ENCODE measurements at regions not wholly inside any gene's neighbourhood (a gene's known extent, or its start where the extent isn't known, plus 50 kb on each side); places are given as distances from the start of the nearest gene placed in this dataset.

DNA sequence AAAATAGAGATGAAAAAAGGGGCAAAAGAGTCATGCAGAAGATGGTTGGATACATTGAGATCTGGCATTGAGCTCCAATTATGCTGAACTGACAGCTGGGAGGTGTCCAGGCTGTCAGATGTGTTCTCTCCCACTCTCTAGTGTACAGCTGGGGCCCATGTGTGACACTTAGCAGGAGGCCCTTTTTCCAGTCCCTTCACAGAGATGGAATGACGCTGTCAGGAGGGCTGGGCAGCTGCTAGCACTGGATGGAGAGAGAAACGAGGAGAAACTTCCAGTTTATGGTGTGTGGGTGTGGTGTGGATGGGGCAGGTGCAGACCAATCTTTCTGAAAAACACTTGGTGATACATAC is 437.7 kb upstream of the HS6ST1 start:
- H3K4me3 ChIP-seq (ENCODE audit: low read depth, low read length) = no peak overlapping the region
- DNase-seq (ENCODE audit: extremely low spot score) = no peak
- no peaks in the 10 kb centered on the region for H3K4me1 ChIP-seq (ENCODE audit: insufficient read depth)
- no peaks in the 10 kb centered on the region for H3K36me3 ChIP-seq (ENCODE audit: insufficient read depth)
- 35% methylated on average over 2 of the region's 2 CpGs for WGBS
- no peak overlapping the region for H3K27ac ChIP-seq (ENCODE audit: low read depth)

DNA sequence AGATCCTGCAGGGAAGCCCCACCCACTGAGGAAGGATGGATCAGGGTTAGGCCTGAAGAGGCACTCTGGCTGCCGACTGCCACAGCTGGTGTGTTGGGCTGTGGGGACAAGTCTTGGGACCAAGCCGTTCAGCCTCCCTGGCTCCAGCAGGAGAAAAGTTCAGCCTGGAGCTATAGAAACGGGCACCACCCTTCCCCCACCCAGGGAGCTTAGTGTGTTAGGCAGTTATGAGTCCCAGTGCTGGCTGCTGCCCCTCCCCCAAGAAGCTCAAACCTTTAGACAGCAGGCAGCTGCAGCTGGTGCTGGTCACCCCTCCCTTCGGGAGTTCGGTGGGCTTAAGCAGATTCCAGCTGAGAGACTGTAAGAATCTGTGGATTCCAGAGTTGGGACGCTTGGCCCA is 447.1 kb upstream of the HS6ST1 start:
- no peak overlapping the region for H3K27ac ChIP-seq (ENCODE audit: low read depth)
- DNase-seq (ENCODE audit: extremely low spot score) = no peak
- 40% methylated on average over 6 of the region's 6 CpGs for WGBS
- no peak overlapping the region for H3K4me3 ChIP-seq (ENCODE audit: low read depth, low read length)
- H3K36me3 ChIP-seq (ENCODE audit: insufficient read depth) = no peaks in the 10 kb centered on the region
- no peaks in the 10 kb centered on the region for H3K4me1 ChIP-seq (ENCODE audit: insufficient read depth)

DNA sequence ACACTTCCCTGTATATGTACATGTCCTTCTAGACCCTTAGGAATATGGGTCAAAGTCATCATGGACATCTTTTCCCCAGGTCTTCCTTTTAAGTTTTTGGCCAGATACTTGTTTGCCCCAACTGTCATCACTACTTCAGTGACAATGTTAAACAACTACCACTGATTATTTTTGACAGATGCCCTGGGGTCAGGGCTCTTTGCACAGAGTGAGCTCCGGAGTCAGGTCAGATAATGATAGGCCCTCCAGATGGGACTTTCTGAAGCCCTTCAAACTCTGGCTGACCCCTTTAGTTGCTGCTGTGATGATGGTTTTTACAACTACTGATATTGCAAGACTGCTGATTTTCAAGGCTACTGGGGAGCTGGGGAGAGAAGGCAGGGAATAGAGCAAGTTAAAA is 449.4 kb upstream of the HS6ST1 start:
- Histone ChIP-seq H3K36me3 (ENCODE audit: insufficient read depth) (no peaks in the 10 kb centered on the region), H3K27ac (ENCODE audit: low read depth) (no peak overlapping the region), H3K4me1 (ENCODE audit: insufficient read depth) (no peaks in the 10 kb centered on the region), H3K4me3 (ENCODE audit: low read depth, low read length) (no peak overlapping the region)
- whole genome bisulfite sequencing = 63% methylated on average over 1 of the region's 1 CpG
- DNase-seq (ENCODE audit: extremely low spot score) = no peak

DNA sequence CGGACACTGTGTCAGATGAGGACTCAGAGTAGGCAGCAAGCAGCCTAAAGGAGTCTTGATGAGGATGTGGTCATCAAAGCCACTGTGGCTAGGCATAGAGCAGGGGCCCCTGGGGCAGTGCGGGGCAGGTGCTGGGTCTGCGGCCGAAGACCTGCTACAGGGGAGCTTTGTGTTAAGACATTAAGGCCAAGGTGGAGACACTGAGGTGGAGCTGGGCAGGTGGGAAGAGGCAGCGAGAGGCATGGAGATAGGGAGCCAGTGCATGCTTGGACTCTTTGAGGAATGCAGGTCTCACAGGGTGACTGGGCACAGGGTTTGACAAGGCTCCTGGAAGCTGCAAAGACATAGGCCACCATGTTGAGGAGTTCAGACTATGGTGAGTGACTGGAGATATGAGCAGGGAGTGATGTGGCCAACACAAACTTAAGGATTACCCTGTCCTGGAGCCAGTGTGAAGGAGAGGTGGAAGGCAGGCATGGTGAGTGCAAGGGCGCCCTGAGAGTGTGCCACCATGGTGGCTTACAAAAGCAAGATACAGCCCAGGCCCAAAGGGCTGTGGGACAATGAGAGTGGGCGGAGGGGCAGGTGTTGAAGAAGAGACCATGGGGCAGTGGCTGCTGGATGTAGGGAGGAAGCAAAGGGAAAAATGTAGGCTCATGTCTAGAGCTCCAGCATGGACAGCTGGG is 450.9 kb upstream of the HS6ST1 start:
- H3K4me1 ChIP-seq (ENCODE audit: insufficient read depth) = no peaks in the 10 kb centered on the region
- H3K4me3 ChIP-seq (ENCODE audit: low read depth, low read length) = no peak overlapping the region
- H3K27ac ChIP-seq (ENCODE audit: low read depth) = no peak overlapping the region
- DNase-seq (ENCODE audit: extremely low spot score) = no peak
- 92% methylated on average over 7 of the region's 7 CpGs for WGBS
- H3K36me3 ChIP-seq (ENCODE audit: insufficient read depth) = no peaks in the 10 kb centered on the region

DNA sequence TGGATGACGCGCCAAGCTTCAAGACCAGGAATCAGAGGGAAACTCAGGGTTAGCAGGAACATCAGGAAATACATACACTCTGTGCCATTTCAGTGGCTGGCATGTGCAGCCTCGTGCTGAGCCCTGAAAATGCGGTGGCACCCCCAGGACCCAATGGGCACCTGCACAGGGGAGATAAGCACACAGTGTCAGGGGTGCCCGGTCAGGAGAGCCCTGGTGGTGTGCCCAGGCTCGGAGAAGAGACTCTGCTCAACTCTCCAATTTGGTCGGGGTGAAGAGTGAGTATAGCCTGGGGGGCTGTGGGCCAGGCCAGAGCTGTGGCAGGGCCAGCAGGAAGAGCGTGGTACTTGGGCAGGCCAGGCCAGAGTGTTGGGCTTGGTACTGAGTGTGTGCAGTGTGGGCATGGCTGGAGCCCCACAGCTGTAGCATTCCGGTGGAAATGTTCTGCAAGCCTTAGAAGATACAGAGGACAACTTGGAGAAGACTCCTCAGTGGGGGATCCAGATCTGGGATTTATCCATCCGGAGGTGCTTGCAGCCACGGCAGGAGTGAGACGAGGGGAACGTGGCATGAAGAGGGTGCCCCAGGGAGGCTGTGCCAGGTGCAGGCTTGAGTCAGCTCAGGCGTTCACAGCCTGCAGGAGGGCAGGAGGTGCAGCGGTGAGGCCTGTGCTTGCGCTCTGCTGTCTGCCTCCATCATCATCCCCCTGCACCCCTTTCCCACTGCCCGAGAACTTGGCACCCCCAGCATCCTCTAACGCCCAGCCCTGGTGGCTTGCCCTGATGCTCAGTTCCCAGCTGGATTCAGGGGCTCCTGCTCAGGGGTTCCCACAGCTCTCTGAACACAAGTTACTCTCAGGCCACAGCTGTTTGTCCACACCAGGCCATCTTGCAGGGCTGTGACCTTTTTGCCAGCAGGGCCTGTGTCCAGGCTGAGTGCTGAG is 451.7 kb upstream of the HS6ST1 start:
- WGBS = 95% methylated on average over 18 of the region's 18 CpGs
- Histone ChIP-seq H3K4me3 (ENCODE audit: low read depth, low read length) (no peak overlapping the region), H3K36me3 (ENCODE audit: insufficient read depth) (no peaks in the 10 kb centered on the region), H3K4me1 (ENCODE audit: insufficient read depth) (no peaks in the 10 kb centered on the region), H3K27ac (ENCODE audit: low read depth) (no peak overlapping the region)
- no peak for DNase-seq (ENCODE audit: extremely low spot score)

DNA sequence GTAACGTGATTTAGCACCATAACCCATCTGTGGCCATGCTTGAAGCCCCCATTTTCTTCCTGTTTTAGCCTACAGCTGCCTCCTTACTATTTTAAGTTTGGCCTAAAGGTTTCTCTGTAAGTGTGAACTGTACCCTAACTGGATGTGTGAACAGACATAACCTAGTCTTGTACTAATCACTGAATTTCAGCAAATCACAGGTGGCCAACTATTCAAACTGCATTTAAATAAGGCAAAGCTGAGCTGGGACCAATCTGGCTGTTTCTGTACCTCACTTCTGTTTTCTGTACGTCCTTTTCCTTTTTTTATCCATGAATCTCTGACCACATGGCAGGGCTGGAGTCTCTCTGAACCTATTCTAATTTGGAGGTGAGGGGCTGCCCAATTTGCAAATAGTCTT is 452.7 kb upstream of the HS6ST1 start:
- Histone ChIP-seq H3K4me3 (ENCODE audit: low read depth, low read length) (no peak overlapping the region), H3K27ac (ENCODE audit: low read depth) (no peak overlapping the region), H3K4me1 (ENCODE audit: insufficient read depth) (no peaks in the 10 kb centered on the region), H3K36me3 (ENCODE audit: insufficient read depth) (no peaks in the 10 kb centered on the region)
- WGBS = 89% methylated on average over 2 of the region's 2 CpGs
- no peak for DNase-seq (ENCODE audit: extremely low spot score)

DNA sequence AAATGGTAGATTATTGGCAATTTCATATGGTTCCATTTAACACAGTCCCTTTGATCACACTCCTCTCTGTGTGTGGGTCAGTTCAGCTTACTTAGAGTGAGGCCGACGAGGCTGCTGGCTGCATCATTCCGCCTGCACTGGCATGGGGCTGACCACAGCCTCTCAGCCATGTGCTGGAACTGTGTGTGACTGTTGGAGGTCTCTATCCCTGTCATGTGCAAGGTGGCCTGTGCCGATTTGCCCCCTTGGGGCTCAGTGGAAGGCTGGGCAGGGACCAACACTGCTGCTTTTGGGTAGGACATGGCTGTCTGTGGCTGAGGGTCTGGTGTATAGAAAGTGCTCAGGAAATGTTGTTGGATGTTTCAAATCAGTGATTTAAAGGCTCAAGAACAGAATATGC is 454.0 kb upstream of the HS6ST1 start:
- WGBS = 86% methylated on average over 4 of the region's 4 CpGs
- no peak overlapping the region for H3K4me3 ChIP-seq (ENCODE audit: low read depth, low read length)
- no peak for DNase-seq (ENCODE audit: extremely low spot score)
- H3K27ac ChIP-seq (ENCODE audit: low read depth) = no peak overlapping the region
- no peaks in the 10 kb centered on the region for H3K36me3 ChIP-seq (ENCODE audit: insufficient read depth)
- H3K4me1 ChIP-seq (ENCODE audit: insufficient read depth) = no peaks in the 10 kb centered on the region

DNA sequence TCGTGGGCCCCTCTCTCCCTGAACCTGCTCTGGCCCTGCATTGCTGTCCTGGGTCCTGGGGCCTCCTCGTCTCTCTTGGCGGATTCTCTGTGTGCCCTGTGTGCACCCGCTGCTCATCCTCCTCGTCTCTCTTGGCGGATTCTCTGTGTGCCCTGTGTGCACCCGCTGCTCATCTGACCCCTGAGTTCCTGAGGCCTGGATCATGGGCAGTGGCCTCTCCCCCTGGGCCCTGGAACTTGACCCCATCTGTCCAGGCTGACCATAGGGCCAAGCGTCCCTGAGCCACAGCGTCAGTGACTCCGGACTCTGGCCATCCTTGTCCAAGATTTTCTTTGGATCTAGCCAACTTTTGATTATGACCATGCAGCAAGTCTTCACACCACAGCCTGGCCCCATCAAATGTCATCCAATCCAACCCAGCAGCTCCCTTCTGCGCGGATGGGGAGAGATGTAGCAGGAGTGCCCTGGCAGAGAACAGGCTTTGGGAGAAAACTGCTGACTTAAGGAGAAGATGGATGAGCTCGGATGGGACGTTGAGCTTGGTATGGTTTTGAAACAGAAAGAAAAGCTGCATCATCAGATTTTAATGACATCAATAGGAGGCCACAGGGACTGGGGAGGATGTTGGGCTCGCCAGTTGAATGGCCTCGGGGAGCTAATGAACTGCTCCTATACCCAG is 455.1 kb upstream of the HS6ST1 start:
- H3K4me3 ChIP-seq (ENCODE audit: low read depth, low read length) = no peak overlapping the region
- no peak for DNase-seq (ENCODE audit: extremely low spot score)
- 88% methylated on average over 16 of the region's 16 CpGs for WGBS
- no peak overlapping the region for H3K27ac ChIP-seq (ENCODE audit: low read depth)
- H3K36me3 ChIP-seq (ENCODE audit: insufficient read depth) = no peaks in the 10 kb centered on the region
- H3K4me1 ChIP-seq (ENCODE audit: insufficient read depth) = no peaks in the 10 kb centered on the region

DNA sequence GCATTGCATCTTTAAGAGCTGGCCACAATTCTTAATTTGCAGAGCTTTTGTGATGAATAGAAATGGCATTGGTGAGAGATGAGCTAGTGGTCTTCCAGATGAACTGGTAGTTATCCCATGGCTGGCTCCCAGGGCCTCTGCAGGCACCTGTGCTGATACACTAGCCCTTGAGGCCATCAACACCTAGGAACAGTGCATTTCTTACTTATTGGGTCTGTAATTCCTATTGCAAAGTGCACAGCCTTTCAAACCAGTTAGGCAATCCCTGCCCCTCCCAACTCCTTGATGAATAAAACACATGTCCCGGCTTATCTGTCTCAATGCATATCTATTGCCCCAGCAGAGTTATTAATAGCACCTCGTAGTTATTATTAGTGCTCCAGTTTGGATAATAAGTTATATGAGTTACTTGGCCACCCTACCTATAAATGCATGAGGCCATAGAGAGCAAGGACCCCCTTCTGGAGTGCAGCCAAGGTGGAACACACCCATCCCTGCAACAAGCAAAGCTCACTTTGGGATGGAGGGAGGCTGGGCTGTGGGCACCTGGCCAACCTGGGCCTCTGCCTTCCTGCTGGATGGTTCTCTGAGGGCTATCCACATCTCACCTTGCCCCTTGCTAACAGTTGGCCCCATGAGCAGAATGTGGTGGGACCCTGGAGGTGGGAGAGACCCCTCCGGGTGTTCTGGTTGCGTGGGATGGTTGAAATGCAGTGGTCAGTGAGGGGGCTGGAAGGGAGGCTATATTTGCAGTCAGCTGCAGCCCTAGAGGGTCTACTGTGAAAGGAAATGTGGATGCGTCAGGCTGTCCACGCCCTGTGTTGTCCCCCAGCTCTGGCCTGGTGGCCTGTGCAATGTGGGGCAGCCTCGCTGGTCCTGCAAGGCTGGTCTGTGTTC is 455.9 kb upstream of the HS6ST1 start:
- DNase-seq (ENCODE audit: extremely low spot score) = no peak
- WGBS = 78% methylated on average over 7 of the region's 7 CpGs
- Histone ChIP-seq H3K27ac (ENCODE audit: low read depth) (no peak overlapping the region), H3K4me1 (ENCODE audit: insufficient read depth) (no peaks in the 10 kb centered on the region), H3K4me3 (ENCODE audit: low read depth, low read length) (no peak overlapping the region), H3K36me3 (ENCODE audit: insufficient read depth) (no peaks in the 10 kb centered on the region)

DNA sequence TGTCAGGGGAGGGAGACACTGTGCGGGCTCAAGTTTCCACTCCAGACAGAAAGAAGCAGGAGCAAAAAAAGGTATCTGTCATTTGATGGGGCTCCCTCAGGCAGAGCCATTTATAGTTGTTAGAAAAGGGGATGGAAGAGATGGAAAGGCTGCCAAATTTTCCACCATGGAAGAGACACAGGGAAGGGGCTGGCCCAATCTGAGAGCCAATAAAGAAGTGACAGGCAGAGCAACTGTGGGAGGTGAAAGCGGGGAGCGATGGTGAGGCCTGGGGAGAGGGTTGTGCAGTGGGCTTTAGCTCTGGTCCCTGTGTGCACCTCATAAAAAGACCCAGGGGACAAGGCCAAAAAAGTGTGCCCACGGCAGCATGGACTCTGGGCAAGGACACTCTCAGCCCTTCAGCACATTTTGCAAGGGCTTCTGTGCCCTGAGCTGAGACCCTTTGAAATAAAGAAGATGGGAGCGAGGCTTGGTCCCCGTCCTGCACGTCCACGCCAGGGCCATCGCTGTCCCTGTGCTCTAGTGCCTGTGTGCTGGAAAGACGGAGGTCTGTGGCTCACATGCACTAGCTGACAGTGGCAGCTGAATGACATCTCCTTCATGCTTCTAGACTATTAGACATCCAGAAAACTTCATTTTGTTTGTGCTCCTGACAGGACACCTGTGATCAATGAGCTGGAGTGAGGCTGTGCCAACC is 456.7 kb upstream of the HS6ST1 start:
- Histone ChIP-seq H3K36me3 (ENCODE audit: insufficient read depth) (no peaks in the 10 kb centered on the region), H3K4me1 (ENCODE audit: insufficient read depth) (no peaks in the 10 kb centered on the region), H3K27ac (ENCODE audit: low read depth) (no peak overlapping the region), H3K4me3 (ENCODE audit: low read depth, low read length) (no peak overlapping the region)
- WGBS = 93% methylated on average over 10 of the region's 10 CpGs
- DNase-seq (ENCODE audit: extremely low spot score) = no peak

DNA sequence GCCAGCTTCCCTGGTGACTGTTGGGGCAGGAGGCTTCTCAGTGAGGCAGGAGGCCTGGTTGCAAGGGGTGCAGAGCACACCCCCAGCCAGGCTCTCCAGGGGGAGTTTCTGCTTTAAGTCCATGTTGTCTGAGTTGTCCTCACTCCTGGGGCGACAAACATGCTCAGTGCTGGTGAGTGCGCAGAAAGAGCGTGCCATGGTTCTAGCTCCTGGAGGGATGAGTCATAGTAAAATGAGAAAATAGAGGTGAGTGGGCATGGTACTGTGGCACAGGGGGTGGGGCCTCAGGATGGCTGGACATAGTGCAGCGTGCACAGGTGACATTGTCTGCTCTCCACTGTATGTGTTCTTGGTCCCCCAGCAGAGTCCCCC is 457.2 kb upstream of the HS6ST1 start:
- WGBS = 95% methylated on average over 4 of the region's 4 CpGs
- Histone ChIP-seq H3K4me1 (ENCODE audit: insufficient read depth) (no peaks in the 10 kb centered on the region), H3K4me3 (ENCODE audit: low read depth, low read length) (no peak overlapping the region), H3K27ac (ENCODE audit: low read depth) (no peak overlapping the region), H3K36me3 (ENCODE audit: insufficient read depth) (no peaks in the 10 kb centered on the region)
- no peak for DNase-seq (ENCODE audit: extremely low spot score)

DNA sequence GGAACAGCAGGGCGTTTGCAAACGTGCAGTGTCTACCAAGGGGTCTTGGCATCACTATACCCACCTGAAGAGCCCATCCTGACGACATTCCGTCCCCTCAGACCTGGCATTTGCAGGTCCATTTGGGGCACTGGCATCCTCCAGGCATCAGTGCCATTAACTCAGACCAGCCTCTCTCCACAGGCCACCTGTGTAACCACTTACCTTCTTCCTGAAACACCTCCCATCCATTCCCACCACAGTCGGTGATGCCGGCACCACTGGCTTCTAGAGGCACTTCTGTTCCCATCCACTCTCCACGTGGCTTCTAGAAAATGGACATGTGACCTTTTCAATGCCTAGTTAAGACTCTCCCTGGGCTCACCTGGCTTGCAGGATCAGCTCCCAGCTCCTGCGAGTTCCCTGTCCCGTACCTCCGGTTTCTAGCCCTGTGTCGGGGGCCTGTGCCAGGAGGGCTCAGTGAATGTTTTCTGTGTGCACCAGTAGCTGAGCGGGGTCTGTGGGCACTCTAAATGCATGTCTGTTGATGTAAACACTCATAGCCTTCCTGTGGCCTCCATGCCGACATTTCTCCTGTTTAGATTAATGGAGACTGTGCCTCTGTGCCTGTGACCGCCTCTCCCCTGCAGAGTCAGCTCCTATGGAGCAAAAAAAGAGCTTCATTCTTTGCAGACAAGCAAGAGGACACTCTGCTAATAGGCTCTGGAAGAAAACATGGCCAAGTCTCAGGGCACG is 458.0 kb upstream of the HS6ST1 start:
- no peaks in the 10 kb centered on the region for H3K36me3 ChIP-seq (ENCODE audit: insufficient read depth)
- no peak overlapping the region for H3K27ac ChIP-seq (ENCODE audit: low read depth)
- H3K4me3 ChIP-seq (ENCODE audit: low read depth, low read length) = no peak overlapping the region
- no peak for DNase-seq (ENCODE audit: extremely low spot score)
- H3K4me1 ChIP-seq (ENCODE audit: insufficient read depth) = no peaks in the 10 kb centered on the region
- 89% methylated on average over 15 of the region's 15 CpGs for WGBS

Measured in urinary bladder (tissue), 3 donors.